ENCODE measurements at regions not wholly inside any gene's neighbourhood (a gene's known extent, or its start where the extent isn't known, plus 50 kb on each side); places are given as distances from the start of the nearest gene placed in this dataset.
"Not testable (repeated sequence)": the region's sequence is repeated elsewhere in the genome, so short reads cannot be mapped to it uniquely, and the experiment has no call there.

DNA sequence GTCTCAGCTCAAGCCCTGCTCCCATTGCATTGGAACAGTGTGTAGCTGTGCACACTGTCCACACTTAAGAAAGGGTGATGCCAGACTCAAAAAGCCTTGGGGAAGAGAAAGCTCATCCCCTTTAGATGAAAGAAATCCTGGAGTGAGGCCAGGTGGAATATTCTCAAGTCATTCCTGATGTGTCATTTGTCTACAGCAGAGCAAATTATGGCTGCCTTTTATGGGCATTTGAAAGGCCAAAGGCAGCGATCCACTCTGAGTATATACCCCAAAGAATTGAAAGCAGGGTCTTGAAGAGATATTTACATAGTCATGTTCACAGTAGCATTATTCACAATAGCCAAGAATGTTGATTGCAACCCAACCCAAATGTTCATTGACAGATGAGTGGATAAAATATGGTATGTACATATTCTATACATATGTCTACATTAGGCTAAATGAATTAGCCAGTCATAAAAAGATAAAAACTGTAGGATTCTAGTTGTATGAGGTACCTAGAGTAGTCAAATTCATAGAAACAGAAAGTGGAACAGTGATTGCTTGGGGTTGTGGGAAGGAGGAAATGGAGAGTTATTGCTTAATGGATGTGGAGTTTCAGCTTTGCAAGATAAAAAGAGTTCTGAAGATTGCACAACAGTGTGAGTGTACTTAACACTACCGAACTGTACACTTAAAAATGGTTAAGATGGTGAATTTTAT lies 214.9 kb downstream of the KCNRG start:
- H3K4me3 ChIP-seq (ENCODE audit: low read depth, low read length), result no peak overlapping the region
- H3K27me3 ChIP-seq, result no peaks in the 10 kb centered on the region
- TF ChIP-seq, protein P1, sequence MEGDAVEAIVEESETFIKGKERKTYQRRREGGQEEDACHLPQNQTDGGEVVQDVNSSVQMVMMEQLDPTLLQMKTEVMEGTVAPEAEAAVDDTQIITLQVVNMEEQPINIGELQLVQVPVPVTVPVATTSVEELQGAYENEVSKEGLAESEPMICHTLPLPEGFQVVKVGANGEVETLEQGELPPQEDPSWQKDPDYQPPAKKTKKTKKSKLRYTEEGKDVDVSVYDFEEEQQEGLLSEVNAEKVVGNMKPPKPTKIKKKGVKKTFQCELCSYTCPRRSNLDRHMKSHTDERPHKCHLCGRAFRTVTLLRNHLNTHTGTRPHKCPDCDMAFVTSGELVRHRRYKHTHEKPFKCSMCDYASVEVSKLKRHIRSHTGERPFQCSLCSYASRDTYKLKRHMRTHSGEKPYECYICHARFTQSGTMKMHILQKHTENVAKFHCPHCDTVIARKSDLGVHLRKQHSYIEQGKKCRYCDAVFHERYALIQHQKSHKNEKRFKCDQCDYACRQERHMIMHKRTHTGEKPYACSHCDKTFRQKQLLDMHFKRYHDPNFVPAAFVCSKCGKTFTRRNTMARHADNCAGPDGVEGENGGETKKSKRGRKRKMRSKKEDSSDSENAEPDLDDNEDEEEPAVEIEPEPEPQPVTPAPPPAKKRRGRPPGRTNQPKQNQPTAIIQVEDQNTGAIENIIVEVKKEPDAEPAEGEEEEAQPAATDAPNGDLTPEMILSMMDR (IDR thresholded peaks at IDR 0.05; ENCODE audit: low read depth, low read length), result no peak
- no peak for DNase-seq
- H3K9me3 ChIP-seq, result no peaks in the 10 kb centered on the region
- no peaks in the 10 kb centered on the region; the same call in 1 of the 2 replicates for H3K4me1 ChIP-seq
- no peaks in the 10 kb centered on the region for H3K36me3 ChIP-seq

DNA sequence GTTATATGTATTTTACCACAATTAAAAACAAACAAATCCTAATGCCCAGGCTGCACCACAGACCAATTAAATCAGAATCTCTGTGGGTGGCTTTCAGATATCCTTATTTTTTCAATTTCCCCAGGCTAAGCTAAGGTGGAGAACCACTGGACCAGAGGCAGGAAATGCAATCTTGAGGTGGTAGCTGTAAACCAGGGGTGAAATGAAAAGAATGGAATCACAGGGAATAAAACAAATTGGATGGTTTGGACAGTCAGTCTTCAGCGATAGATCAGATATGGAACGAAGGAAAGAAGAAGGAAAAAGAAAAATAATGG lies 215.4 kb downstream of the KCNRG start:
- Histone ChIP-seq H3K4me1 (no peaks in the 10 kb centered on the region; the same call in 1 of the 2 replicates), H3K4me3 (ENCODE audit: low read depth, low read length) (no peak overlapping the region), H3K27me3 (no peaks in the 10 kb centered on the region), H3K36me3 (no peaks in the 10 kb centered on the region), H3K9me3 (no peaks in the 10 kb centered on the region)
- DNase-seq, result no peak
- TF ChIP-seq, protein P1 (IDR thresholded peaks at IDR 0.05; ENCODE audit: low read depth, low read length), result no peak

DNA sequence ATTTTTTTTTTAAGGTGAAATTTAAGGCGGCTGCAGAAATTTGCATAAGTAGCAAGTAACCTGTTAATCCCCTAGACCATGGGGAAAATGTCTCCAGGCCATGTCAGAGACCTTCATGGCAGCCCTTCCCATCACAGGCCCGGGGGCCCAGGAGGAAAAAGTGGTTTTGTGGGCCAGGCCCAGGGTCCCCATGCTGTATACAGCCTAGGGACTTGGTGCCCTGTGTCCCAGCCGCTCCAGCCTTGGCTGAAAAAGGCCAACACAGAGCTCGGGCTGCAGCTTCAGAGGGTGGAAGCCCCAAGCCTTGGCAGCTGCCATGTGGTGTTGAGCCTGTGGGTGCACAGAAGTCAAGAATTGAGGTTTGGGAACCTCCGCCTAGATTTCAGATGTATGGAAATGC lies 218.3 kb downstream of the KCNRG start:
- H3K27me3 ChIP-seq; H3K36me3 ChIP-seq; DNase-seq; H3K4me3 ChIP-seq (ENCODE audit: low read depth, low read length); H3K9me3 ChIP-seq; H3K4me1 ChIP-seq: not testable (repeated sequence)

DNA sequence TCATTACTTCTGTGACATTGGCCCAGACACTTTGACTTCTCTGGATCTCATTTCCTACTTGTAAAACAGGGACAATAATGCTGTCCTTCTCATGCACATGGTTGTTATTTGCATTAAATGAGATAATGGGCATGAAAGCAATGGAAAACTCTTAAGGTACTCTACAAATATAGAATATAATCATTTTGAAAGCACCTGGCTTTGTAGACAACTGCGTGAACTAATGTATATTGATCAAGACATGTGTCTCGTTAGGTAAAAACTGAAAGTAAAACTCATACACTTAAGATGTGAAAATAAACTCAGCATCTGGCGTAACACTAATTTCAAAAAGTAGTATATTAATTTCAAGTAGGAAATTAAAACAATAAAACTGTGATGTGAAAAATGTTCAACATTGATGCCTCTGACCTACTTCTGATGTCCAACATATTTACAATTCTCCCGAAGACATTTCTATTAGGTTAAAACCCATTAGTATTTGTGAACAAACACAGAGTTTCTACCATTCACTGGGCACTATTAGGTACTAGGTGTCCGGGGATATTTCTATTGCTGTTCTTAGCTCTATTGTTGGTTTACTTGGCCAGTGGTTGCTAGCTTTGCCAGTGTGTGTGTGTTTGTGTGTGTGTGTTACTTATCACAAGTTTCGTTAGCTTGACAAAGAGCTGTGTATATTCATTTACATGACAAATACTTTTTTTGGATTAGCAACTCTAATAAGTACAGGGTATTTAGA lies 220.5 kb downstream of the KCNRG start:
- no peaks in the 10 kb centered on the region for H3K9me3 ChIP-seq
- H3K4me3 ChIP-seq (ENCODE audit: low read depth, low read length), result no peak overlapping the region
- TF ChIP-seq, protein P1 (IDR thresholded peaks at IDR 0.05; ENCODE audit: low read depth, low read length), result no peak

DNA sequence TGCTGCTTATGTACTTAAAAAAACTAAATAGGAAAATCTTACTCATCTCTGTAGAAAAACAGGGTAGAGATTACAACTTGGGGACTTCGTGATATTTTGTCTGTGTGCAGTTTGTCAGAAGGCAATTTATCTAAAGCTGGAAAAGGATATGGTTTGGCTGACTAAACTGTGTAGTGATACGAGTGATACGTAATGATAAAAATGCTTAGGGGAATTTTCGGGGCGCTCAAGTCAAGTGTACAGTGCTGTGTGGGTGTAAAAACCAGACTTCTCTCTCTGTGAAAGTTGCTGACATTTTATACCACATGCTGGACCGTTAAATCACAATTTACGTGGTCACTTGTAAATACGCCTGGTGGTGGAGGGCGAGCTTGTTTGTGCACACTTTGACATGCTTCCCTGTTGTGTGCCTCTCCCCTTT lies 221.7 kb downstream of the KCNRG start:
- H3K9me3 ChIP-seq, result no peaks in the 10 kb centered on the region
- TF ChIP-seq, protein P1 (IDR thresholded peaks at IDR 0.05; ENCODE audit: low read depth, low read length), result no peak
- DNase-seq, result no peak
- no peaks in the 10 kb centered on the region for H3K4me1 ChIP-seq
- no peaks in the 10 kb centered on the region for H3K27me3 ChIP-seq
- H3K36me3 ChIP-seq, result no peaks in the 10 kb centered on the region
- H3K4me3 ChIP-seq (ENCODE audit: low read depth, low read length), result no peak overlapping the region

More for the DNA sequence above, 220.5 kb downstream of the KCNRG start:
- no peak for DNase-seq
- Histone ChIP-seq H3K36me3 (no peaks in the 10 kb centered on the region), H3K27me3 (no peaks in the 10 kb centered on the region), H3K4me1 (no peaks in the 10 kb centered on the region)

DNA sequence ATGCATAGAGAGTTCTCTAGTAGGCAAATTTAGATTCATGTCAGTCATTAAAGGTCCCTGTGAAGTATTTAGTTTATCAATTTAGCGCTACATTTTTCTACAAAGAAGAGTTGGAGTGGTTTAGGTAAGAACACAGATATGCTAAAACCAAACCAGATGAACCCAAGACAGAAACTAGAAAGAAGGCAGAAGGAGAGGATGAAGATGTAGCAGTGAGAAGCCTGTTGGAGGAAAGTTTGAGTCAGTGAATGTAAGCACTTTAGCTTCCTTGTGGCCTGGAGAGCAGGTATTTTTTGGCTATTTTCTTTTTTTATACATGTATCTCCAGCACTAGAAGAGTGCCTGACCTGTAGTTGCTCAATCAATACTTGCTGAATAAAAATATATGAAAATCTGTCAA lies 223.7 kb downstream of the KCNRG start:
- H3K36me3 ChIP-seq, result no peaks in the 10 kb centered on the region
- no peak for DNase-seq
- TF ChIP-seq, protein P1 (IDR thresholded peaks at IDR 0.05; ENCODE audit: low read depth, low read length), result no peak
- no peaks in the 10 kb centered on the region for H3K27me3 ChIP-seq
- no peaks in the 10 kb centered on the region for H3K9me3 ChIP-seq
- H3K4me1 ChIP-seq, result no peaks in the 10 kb centered on the region
- no peak overlapping the region for H3K4me3 ChIP-seq (ENCODE audit: low read depth, low read length)
